ENCODE measurements at regions not wholly inside any gene's neighbourhood (a gene's known extent, or its start where the extent isn't known, plus 50 kb on each side); places are given as distances from the start of the nearest gene placed in this dataset.

GRCh38 chr10:107418085-107418806, 253.7 kb upstream of the SORCS1 start:
- Histone ChIP-seq H3K9ac (ENCODE audit: low read length in 3 of 3) (no peak overlapping the region), H3K27ac (ENCODE audit: low read depth in 2 of 2, low read length in 2 of 2) (no peak overlapping the region), H3K4me3 (ENCODE audit: low read length in 3 of 3) (no peak overlapping the region), H3K9me3 (ENCODE audit: control insufficient read depth in 2 of 3, insufficient read depth in 1 of 3, low read length in 3 of 3) (no peaks in the 10 kb centered on the region), H3K27me3 (ENCODE audit: control insufficient read depth, insufficient read depth, low read length) (no peaks in the 10 kb centered on the region), H3K4me1 (ENCODE audit: control insufficient read depth in 2 of 3, insufficient read depth in 2 of 3, low read depth in 1 of 3, low read length in 3 of 3) (peaks cover 0 to 4% (median 0%) of the 10 kb centered on the region in 3 donors), H3K36me3 (ENCODE audit: control insufficient read depth in 2 of 3, insufficient read depth in 3 of 3, low read length in 3 of 3) (no peaks in the 10 kb centered on the region)
- DNase-seq (no peak), FAIRE-seq (no peak)
- intact Hi-C loops (cut with DNase I): no loop called here
- TF ChIP-seq, protein P1, sequence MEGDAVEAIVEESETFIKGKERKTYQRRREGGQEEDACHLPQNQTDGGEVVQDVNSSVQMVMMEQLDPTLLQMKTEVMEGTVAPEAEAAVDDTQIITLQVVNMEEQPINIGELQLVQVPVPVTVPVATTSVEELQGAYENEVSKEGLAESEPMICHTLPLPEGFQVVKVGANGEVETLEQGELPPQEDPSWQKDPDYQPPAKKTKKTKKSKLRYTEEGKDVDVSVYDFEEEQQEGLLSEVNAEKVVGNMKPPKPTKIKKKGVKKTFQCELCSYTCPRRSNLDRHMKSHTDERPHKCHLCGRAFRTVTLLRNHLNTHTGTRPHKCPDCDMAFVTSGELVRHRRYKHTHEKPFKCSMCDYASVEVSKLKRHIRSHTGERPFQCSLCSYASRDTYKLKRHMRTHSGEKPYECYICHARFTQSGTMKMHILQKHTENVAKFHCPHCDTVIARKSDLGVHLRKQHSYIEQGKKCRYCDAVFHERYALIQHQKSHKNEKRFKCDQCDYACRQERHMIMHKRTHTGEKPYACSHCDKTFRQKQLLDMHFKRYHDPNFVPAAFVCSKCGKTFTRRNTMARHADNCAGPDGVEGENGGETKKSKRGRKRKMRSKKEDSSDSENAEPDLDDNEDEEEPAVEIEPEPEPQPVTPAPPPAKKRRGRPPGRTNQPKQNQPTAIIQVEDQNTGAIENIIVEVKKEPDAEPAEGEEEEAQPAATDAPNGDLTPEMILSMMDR (IDR thresholded peaks at IDR 0.05; ENCODE audit: borderline replicate concordance, extremely low read depth, insufficient read depth): no peak

- no peak overlapping the region for H3K4me3 ChIP-seq (ENCODE audit: low read length in 3 of 3)
- H3K9me3 ChIP-seq (ENCODE audit: control insufficient read depth in 2 of 3, insufficient read depth in 1 of 3, low read length in 3 of 3): no peaks in the 10 kb centered on the region
- TF ChIP-seq, protein P1 (IDR thresholded peaks at IDR 0.05; ENCODE audit: borderline replicate concordance, extremely low read depth, insufficient read depth): no peak
- FAIRE-seq: no peak
- no peak overlapping the region for H3K9ac ChIP-seq (ENCODE audit: low read length in 3 of 3)
- intact Hi-C loops (cut with DNase I): no loop called here
- no peak for DNase-seq
- H3K27ac ChIP-seq (ENCODE audit: low read depth in 2 of 2, low read length in 2 of 2): no peak overlapping the region
- H3K4me1 ChIP-seq (ENCODE audit: control insufficient read depth in 2 of 3, insufficient read depth in 2 of 3, low read depth in 1 of 3, low read length in 3 of 3): no peaks in the 10 kb centered on the region
- no peaks in the 10 kb centered on the region for H3K27me3 ChIP-seq (ENCODE audit: control insufficient read depth, insufficient read depth, low read length)
- no peaks in the 10 kb centered on the region for H3K36me3 ChIP-seq (ENCODE audit: control insufficient read depth in 2 of 3, insufficient read depth in 3 of 3, low read length in 3 of 3)
Observed at GRCh38 chr10:107417446-107417845, 252.9 kb upstream of the SORCS1 start.

DNA sequence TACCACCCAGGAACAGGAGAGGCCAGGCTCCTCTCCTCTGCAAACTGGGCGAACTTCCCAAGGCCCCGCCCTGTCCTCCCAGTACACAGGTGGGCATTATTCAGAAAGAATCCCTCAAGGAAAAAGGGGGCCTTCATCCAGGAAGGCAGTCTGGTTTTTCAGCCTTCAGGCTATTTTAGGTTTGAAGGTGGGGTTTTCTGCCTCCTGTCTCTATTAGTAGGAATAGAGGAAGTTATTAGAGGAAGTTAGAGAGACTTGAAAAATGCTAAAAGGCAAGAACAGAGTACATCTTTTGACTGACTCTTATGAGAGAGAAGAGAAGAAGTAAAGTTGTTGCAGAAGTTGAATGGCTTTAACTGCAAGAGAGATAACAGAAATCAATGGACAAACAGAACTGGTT, 250.9 kb upstream of the SORCS1 start:
- TF ChIP-seq, protein P1 (IDR thresholded peaks at IDR 0.05; ENCODE audit: borderline replicate concordance, extremely low read depth, insufficient read depth): no peak
- no peak overlapping the region for H3K9ac ChIP-seq (ENCODE audit: low read length in 3 of 3)
- no peak for FAIRE-seq
- no peak overlapping the region for H3K27ac ChIP-seq (ENCODE audit: low read depth in 2 of 2, low read length in 2 of 2)
- no peaks in the 10 kb centered on the region for H3K4me1 ChIP-seq (ENCODE audit: control insufficient read depth in 2 of 3, insufficient read depth in 2 of 3, low read depth in 1 of 3, low read length in 3 of 3)
- no peak overlapping the region for H3K4me3 ChIP-seq (ENCODE audit: low read length in 3 of 3)
- no peaks in the 10 kb centered on the region for H3K36me3 ChIP-seq (ENCODE audit: control insufficient read depth in 2 of 3, insufficient read depth in 3 of 3, low read length in 3 of 3)
- DNase-seq: no peak
- no peaks in the 10 kb centered on the region for H3K27me3 ChIP-seq (ENCODE audit: control insufficient read depth, insufficient read depth, low read length)
- no peaks in the 10 kb centered on the region for H3K9me3 ChIP-seq (ENCODE audit: control insufficient read depth in 2 of 3, insufficient read depth in 1 of 3, low read length in 3 of 3)
- intact Hi-C loops (cut with DNase I): no loop called here

DNA sequence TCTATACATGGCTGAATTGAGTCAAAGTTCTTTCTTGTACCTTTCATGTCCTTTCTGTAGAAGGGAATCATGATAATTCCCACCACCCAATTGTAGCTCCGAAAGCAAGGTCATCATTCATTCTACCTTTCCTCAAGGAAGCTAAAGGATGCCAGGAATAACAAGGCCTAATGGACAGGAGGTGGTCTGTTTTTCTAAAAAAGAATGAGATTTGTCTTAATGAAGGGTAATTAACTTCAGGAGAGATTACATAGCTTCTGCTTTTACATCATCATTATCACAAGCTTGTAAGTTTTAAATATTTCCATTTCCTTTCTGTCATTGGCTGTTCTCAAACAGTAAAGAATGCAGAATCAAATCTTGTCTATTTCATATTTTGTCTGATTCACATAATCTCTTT, 249.5 kb upstream of the SORCS1 start:
- Histone ChIP-seq H3K27ac (ENCODE audit: low read depth in 2 of 2, low read length in 2 of 2) (no peak overlapping the region), H3K4me1 (ENCODE audit: control insufficient read depth in 2 of 3, insufficient read depth in 2 of 3, low read depth in 1 of 3, low read length in 3 of 3) (no peaks in the 10 kb centered on the region), H3K27me3 (ENCODE audit: control insufficient read depth, insufficient read depth, low read length) (no peaks in the 10 kb centered on the region), H3K9me3 (ENCODE audit: control insufficient read depth in 2 of 3, insufficient read depth in 1 of 3, low read length in 3 of 3) (no peaks in the 10 kb centered on the region), H3K9ac (ENCODE audit: low read length in 3 of 3) (no peak overlapping the region), H3K4me3 (ENCODE audit: low read length in 3 of 3) (no peak overlapping the region), H3K36me3 (ENCODE audit: control insufficient read depth in 2 of 3, insufficient read depth in 3 of 3, low read length in 3 of 3) (no peaks in the 10 kb centered on the region)
- intact Hi-C loops (cut with DNase I): no loop called here
- DNase-seq (no peak), FAIRE-seq (no peak)
- TF ChIP-seq, protein P1 (IDR thresholded peaks at IDR 0.05; ENCODE audit: borderline replicate concordance, extremely low read depth, insufficient read depth): no peak

Measured in kidney (tissue), 13 donors.